Activated T-helper 1 cell treated with anti-CD3 and anti-CD28 coated beads, Interleukin-12 subunit alpha, Interleukin-12 subunit beta, Interleukin-2, Interleukin-4 antibody, amounts not matched to agents 30 ng/mL and 10 ng/mL and 1 ng/mL, durations not matched to agents 14 hours and 24 hours and 36 hours (primary cell): ENCODE measurements at regions not wholly inside any gene's neighbourhood (a gene's known extent, or its start where the extent isn't known, plus 50 kb on each side); places are given as distances from the start of the nearest gene placed in this dataset.

Experiments used
- DNase-seq: peaks from one replicate; pipeline ENCODE4 v3.0.0; 2021; ENCODE audit warnings: low spot score
- H3K27ac Mint-ChIP-seq: one replicate; pipeline ENCODE4 v1.8.0; 2021; ENCODE audit warnings: mild to moderate bottlenecking, mixed read lengths
- H3K27me3 Mint-ChIP-seq: one replicate; pipeline ENCODE4 v1.8.0; 2022; ENCODE audit warnings: mild to moderate bottlenecking, moderate library complexity, mixed read lengths; ENCODE audit not compliant: insufficient read depth
- H3K36me3 Mint-ChIP-seq: one replicate; pipeline ENCODE4 v1.8.0; 2021; ENCODE audit warnings: low read depth, mixed read lengths
- H3K4me1 Mint-ChIP-seq: one replicate; pipeline ENCODE4 v1.8.0; 2021; ENCODE audit warnings: low read depth, mixed read lengths
- H3K4me3 Mint-ChIP-seq: one replicate; pipeline ENCODE4 v1.8.0; 2021; ENCODE audit warnings: mild to moderate bottlenecking, moderate library complexity, mixed read lengths
- H3K9me3 Mint-ChIP-seq: one replicate; pipeline ENCODE4 v1.8.0; 2021; ENCODE audit warnings: mixed read lengths
- intact Hi-C: fragments of 100-400 bp; cut with micrococcal nuclease; formaldehyde crosslinking; loops from one replicate; pipeline ENCODE4 v1.15.1; 2024

DNA sequence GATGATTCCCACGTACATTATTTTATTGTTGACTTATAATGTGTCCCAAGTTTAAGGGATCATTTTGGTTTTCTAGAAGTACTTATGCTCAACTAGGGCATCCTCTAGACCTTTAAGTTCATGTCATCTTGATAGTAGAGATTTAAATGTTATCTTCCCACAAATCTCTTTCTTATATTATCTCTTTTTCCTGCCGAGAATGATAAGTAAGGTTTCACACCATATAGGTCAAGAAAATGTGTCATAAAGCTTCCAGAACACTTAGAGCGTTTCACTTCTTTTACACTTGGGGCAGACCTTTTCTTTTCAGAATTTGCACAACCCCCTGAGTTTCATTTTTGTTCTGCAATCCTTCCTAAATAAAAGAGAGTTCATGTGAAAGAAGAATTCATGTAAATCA is 142.0 kb upstream of the CBLB start:
- H3K36me3 Mint-ChIP-seq, result peaks cover 20% of the 10 kb centered on the region
- no peak for DNase-seq
- no peaks in the 10 kb centered on the region for H3K27me3 Mint-ChIP-seq
- peaks cover 49% of the 10 kb centered on the region for H3K9me3 Mint-ChIP-seq
- peaks cover 59% of the 10 kb centered on the region for H3K4me1 Mint-ChIP-seq
- H3K4me3 Mint-ChIP-seq, result peak overlapping the region; percentile 20
- peak overlapping the region; percentile 79 for H3K27ac Mint-ChIP-seq
- intact Hi-C loops, result loop anchor here (1.0 to 5.0 kb wide), 15 partner anchors 58 to 643 kb away; no protein-coding TSS in a partner anchor

DNA sequence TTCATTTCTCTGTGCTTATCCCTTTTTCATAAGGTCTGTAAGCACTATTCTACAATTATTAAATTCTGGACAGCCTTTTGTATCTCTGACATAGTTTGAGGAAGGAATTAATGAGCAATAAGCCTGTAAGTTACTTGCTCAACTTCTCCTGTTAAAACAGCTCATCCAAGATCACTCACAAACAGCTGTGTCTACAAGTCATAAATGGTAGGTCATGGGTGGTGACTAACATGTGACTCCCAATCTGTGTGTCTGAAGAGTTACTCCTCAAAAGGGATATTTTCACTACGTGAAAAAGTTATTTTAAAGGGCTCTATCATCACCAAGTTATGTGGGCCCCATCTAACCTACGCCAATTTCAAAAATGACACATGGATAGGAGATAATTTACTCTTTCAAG is 145.2 kb upstream of the CBLB start:
- Mint-ChIP-seq H3K4me1 (peaks cover 65% of the 10 kb centered on the region), H3K27me3 (no peaks in the 10 kb centered on the region), H3K27ac (peak overlapping the region; percentile 5), H3K36me3 (peaks cover 18% of the 10 kb centered on the region), H3K9me3 (peaks cover 31% of the 10 kb centered on the region), H3K4me3 (no peak overlapping the region)
- no peak for DNase-seq
- intact Hi-C loops, result loop anchor here (2.0 to 5.0 kb wide), 2 partner anchors 337 to 593 kb away; no protein-coding TSS in a partner anchor

DNA sequence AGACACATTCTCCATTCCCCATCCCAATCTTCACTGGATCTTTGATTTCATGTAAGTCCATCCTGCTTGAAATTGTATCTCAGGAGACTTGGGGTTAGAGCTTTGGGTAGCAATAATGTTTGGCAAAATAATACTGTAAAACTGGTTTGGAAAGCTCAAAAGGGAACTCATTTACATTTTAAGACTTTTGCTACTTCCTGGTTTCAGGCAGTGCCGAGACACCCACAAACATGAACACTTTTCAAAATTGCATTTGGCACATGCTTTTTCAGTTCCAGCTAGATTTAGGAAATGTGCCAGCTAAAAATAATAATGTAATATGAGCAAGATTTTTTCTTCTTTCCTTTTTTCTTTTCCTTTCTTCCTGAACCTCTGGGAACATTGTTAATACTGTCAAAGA is 145.7 kb upstream of the CBLB start:
- Mint-ChIP-seq H3K36me3 (peaks cover 20% of the 10 kb centered on the region), H3K27me3 (no peaks in the 10 kb centered on the region), H3K9me3 (peaks cover 30% of the 10 kb centered on the region), H3K4me1 (peaks cover 60% of the 10 kb centered on the region), H3K27ac (no peak overlapping the region), H3K4me3 (no peak overlapping the region)
- intact Hi-C loops, result loop anchor here (2.0 to 5.0 kb wide), 2 partner anchors 338 to 593 kb away; no protein-coding TSS in a partner anchor
- DNase-seq, result no peak

DNA sequence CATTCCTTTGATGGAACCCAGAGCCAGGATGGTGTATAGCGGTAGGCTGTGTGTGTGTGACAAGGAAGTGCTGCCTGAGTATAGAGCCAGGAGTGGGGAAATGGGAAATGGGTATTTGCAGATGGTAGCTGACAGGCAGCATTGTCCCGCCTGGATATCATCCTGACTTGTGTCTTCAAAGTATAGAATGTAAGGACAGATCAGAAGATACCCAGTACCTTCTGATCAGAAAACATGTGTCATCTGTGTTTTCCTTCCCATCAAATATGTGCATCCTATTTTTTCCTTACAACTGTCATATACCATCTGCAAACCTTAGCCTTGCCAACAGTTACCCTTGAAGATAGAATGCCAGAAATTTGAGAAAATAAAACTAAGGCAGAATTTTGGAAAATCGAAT is 146.2 kb upstream of the CBLB start:
- Mint-ChIP-seq H3K36me3 (peaks cover 21% of the 10 kb centered on the region), H3K27ac (no peak overlapping the region), H3K4me3 (no peak overlapping the region), H3K27me3 (no peaks in the 10 kb centered on the region), H3K4me1 (peaks cover 55% of the 10 kb centered on the region), H3K9me3 (peaks cover 25% of the 10 kb centered on the region)
- no peak for DNase-seq
- intact Hi-C loops, result loop anchor here (2.0 to 5.0 kb wide), 2 partner anchors 338 to 592 kb away; no protein-coding TSS in a partner anchor

DNA sequence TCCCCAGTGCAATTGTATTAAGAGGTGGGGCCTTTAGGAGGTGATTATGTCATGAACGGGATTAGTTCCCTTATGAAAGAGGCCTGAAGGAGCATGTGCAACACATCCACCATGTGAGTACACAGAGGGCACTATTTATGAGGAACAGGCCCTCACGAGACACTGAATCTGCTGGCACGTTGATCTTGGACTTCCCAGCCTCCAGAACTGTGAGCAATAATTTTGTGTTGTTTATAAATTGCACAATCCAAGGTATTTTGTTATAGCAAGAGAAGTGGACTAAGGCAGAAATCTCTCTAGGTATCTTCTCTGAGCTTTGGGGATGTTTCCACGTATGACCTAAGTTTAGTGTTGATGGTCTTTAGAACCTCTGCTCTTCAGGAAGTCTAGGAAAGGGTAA is 149.3 kb upstream of the CBLB start:
- H3K4me3 Mint-ChIP-seq, result no peak overlapping the region
- H3K9me3 Mint-ChIP-seq, result peaks cover 8% of the 10 kb centered on the region
- no peak overlapping the region for H3K27ac Mint-ChIP-seq
- DNase-seq, result no peak
- intact Hi-C loops, result no loop called here
- peaks cover 16% of the 10 kb centered on the region for H3K36me3 Mint-ChIP-seq
- no peaks in the 10 kb centered on the region for H3K27me3 Mint-ChIP-seq
- H3K4me1 Mint-ChIP-seq, result peaks cover 31% of the 10 kb centered on the region

DNA sequence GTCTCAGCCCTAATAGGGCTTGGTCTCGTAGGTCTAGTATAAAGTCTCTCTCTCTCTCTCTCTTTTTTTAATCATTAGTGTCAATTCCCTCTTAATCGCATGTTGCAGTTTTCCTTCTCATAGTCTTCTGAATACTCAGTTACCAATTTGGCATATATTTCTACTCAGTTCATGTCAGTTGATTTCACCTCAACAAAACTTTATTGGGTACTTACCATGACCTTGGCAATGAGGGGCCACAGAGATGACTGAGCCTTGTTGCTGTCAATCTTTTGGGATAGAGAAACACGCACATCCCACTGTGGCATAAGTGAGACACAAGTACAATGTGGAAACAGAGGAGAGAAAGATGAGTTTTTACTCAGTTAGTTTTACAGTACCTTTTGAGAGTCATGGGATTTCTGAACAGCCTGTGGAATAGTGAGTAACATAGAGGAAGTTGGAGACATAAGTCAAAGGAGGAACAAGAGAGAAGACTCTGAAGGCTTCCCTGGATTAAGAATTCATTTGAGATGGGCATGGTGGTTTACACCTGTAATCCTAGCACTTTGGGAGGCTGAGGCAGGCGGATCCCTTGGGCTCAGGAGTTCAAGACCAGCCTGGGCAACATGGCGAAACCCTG is 150.2 kb upstream of the CBLB start:
- no peak overlapping the region for H3K27ac Mint-ChIP-seq
- peaks cover 5% of the 10 kb centered on the region for H3K9me3 Mint-ChIP-seq
- no peaks in the 10 kb centered on the region for H3K27me3 Mint-ChIP-seq
- peaks cover 27% of the 10 kb centered on the region for H3K4me1 Mint-ChIP-seq
- peaks cover 12% of the 10 kb centered on the region for H3K36me3 Mint-ChIP-seq
- intact Hi-C loops, result no loop called here
- no peak overlapping the region for H3K4me3 Mint-ChIP-seq
- DNase-seq, result no peak

DNA sequence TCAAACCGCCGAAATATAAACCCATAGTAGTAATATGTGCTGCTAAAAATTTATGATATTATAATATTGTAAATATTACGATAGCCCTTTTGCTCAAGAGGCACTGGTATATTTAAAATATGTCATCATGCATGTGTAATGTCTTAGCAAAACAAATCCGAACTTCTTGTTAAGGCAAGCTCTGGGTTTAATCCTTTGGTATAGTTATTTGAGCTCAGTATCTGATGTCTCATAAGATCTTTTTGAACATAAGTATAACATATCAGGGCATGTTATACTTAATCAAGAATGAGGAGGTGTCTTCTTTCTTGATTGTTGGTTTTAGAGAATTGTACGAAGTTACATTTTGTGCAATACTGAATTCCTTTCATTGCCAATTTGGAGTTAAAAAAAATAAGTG is 154.1 kb upstream of the CBLB start:
- Mint-ChIP-seq H3K27ac (no peak overlapping the region), H3K9me3 (peaks cover 5% of the 10 kb centered on the region), H3K36me3 (peaks cover 13% of the 10 kb centered on the region), H3K4me3 (no peak overlapping the region), H3K27me3 (no peaks in the 10 kb centered on the region), H3K4me1 (peaks cover 7% of the 10 kb centered on the region)
- intact Hi-C loops, result no loop called here
- no peak for DNase-seq

DNA sequence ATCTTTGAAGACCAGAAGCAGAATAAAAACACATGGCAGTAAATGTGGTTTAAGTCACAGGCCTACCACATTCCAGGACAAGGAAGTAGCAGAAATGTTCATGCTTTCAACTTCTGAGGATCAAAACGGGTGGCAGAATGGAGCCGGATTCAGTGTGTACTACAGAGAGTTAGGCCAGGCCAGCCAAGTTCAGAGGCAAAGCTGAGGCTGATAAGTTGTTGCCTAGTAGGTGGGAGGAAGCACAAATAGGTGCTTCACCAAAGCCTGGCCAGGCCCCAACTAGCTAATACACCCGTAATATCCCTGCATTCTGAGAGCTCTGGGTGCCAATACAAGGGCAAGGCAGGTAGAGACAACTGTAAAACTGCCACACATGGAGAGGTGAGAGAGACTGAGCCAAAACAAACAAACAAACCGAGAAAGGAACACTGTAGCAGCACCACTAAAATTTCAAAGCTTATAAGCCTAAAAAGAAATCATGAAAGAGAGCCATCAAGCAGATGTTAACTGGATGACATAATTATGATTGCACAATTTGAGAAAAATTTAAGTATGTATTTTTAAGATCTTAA is 156.4 kb upstream of the CBLB start:
- H3K36me3 Mint-ChIP-seq, result peaks cover 7% of the 10 kb centered on the region
- no peaks in the 10 kb centered on the region for H3K9me3 Mint-ChIP-seq
- H3K4me3 Mint-ChIP-seq, result no peak overlapping the region
- intact Hi-C loops, result no loop called here
- H3K27me3 Mint-ChIP-seq, result no peaks in the 10 kb centered on the region
- no peak overlapping the region for H3K27ac Mint-ChIP-seq
- peaks cover 7% of the 10 kb centered on the region for H3K4me1 Mint-ChIP-seq
- DNase-seq, result no peak

DNA sequence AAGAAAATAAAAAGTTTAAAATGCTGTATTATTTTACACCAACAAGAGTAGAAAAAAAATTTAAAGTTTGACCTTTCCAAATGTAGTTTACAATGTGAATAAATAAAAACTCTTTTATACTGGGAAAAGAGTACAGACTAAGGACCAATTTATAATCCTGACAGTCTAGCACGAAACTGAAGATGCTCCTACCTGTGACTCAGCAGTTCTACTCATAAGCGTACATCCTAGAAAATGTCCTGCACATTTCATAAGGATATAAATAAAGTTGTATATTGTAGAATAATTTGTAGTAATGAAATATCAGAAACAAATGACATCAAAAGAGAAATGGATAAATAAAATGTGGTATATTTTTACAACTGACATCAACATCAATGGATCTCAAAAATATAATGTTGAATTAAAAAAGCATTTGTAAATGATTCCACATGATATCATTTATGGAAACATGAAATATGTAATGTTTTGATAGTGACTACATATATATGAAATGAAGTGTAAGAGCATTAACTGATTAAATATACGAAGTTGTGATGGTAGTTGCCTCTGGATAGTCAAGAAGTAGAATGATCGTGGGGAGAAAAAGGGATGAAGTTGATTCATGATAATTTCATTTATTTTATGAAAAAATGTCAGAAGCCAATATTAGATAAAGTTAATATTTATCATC is 161.3 kb upstream of the CBLB start:
- H3K27ac Mint-ChIP-seq, result no peak overlapping the region
- no peak overlapping the region for H3K4me3 Mint-ChIP-seq
- H3K4me1 Mint-ChIP-seq, result peaks cover 3% of the 10 kb centered on the region
- no peak for DNase-seq
- H3K36me3 Mint-ChIP-seq, result peaks cover 5% of the 10 kb centered on the region
- H3K9me3 Mint-ChIP-seq, result no peaks in the 10 kb centered on the region
- H3K27me3 Mint-ChIP-seq, result no peaks in the 10 kb centered on the region
- intact Hi-C loops, result no loop called here

DNA sequence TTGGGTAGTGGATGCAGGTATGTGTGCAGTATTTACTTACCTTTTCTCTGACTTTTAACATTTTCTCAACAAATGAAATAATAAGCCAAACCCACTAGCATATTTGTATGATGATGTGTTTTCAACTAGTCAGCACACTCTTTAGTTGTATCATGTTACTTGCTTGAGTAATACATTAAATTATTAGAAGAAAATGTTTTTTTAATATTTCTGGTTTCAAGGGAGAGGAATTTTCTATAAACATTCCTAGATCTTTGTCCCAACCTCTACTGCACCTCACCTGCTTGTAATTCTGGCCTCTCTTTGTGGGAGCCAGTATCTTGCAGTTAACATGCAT is 161.8 kb upstream of the CBLB start:
- H3K36me3 Mint-ChIP-seq, result peaks cover 2% of the 10 kb centered on the region
- no peaks in the 10 kb centered on the region for H3K9me3 Mint-ChIP-seq
- no peak for DNase-seq
- no peaks in the 10 kb centered on the region for H3K27me3 Mint-ChIP-seq
- H3K27ac Mint-ChIP-seq, result no peak overlapping the region
- no peak overlapping the region for H3K4me3 Mint-ChIP-seq
- H3K4me1 Mint-ChIP-seq, result no peaks in the 10 kb centered on the region
- intact Hi-C loops, result no loop called here

DNA sequence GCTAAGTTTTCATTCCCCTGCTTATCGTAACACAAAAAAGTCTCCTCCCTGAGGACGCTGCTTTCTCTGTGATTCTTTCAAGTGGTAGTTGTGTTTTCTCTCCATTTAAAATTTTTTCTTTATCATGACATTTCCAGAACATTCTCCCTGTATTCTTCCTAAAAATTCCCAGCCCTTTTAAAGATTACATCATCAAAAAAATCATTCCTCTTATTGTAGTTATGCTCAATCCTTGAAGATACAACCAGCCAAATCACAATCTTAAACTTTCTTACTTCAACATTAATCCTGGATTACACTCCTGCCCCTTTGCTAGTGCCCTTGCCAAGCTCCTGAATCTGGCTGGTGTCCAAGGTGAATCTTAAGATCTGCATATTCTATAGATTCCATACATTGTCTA is 163.7 kb upstream of the CBLB start:
- no peak for DNase-seq
- Mint-ChIP-seq H3K27ac (no peak overlapping the region), H3K36me3 (peaks cover 2% of the 10 kb centered on the region), H3K27me3 (no peaks in the 10 kb centered on the region), H3K4me3 (no peak overlapping the region), H3K4me1 (no peaks in the 10 kb centered on the region), H3K9me3 (no peaks in the 10 kb centered on the region)
- intact Hi-C loops, result no loop called here

DNA sequence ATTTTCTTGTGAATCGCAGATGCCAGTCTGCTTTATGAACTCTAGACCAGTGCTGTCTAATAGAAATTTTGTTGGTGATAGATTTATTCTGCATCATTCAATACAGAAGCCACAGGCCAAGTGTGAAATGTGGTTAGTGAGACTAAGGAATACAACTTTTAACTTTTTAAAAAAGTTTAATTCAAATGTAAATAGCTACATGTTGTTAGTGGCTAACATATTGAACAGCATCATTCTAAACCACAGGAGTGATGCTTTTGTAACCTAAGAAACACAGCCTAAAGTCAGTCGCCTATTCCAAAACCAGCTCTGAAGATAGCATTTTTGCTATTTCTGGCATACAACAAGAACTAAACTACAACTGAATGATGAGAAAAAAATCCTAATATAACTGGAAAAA is 164.8 kb upstream of the CBLB start:
- no peak overlapping the region for H3K4me3 Mint-ChIP-seq

DNA sequence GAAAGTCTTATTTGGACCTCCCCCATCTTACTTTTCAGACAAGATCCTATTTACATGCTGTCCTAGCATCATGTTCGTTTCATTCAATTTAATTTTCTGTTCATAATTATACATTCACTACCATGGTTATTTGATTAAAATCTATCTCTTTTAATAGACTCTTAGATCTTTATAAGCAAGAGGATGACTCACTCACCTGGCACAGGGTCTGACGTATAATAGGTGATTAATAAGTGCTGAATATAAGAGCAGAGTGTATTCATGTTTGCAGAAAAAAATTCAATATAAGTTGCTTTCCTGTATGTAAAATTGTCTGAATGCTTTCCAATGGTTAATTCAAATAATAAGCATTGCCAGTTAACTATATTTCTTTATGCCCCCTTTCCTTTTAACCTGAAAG is 165.5 kb upstream of the CBLB start:
- Mint-ChIP-seq H3K36me3 (peaks cover under 1% of the 10 kb centered on the region), H3K4me1 (no peaks in the 10 kb centered on the region), H3K27ac (no peak overlapping the region), H3K27me3 (no peaks in the 10 kb centered on the region), H3K9me3 (peaks cover under 1% of the 10 kb centered on the region), H3K4me3 (no peak overlapping the region)
- DNase-seq, result no peak
- intact Hi-C loops, result no loop called here

More for the DNA sequence above, 164.8 kb upstream of the CBLB start:
- intact Hi-C loops, result no loop called here
- H3K27ac Mint-ChIP-seq, result no peak overlapping the region
- no peak for DNase-seq
- H3K9me3 Mint-ChIP-seq, result no peaks in the 10 kb centered on the region
- H3K4me1 Mint-ChIP-seq, result no peaks in the 10 kb centered on the region
- H3K36me3 Mint-ChIP-seq, result peaks cover 2% of the 10 kb centered on the region
- no peaks in the 10 kb centered on the region for H3K27me3 Mint-ChIP-seq
